GM12878 (cell line): ENCODE measurements at regions not wholly inside any gene's neighbourhood (a gene's known extent, or its start where the extent isn't known, plus 50 kb on each side); places are given as distances from the start of the nearest gene placed in this dataset.

Experiments used
- ATAC-seq: fragments of 200-7000 bp; cut with Tn5 transposase; 3 replicates; pipeline ENCODE4 v1.9.1; 2020; ENCODE audit warnings: mild to moderate bottlenecking, moderate library complexity
- BruUV-seq: library from RNA; stranded (reverse); fragments of 400-500 nt; replicated peaks from 2 replicates; lab custom pipeline; 2021; lab: Mats Ljungman, UMichigan
- CTCF ChIA-PET: fragments of 300-600 bp; sonication (Branson Sonifier 250); formaldehyde crosslinking; extraction: SDS; loops from one replicate; lab custom pipeline; 2021; ENCODE audit warnings: inconsistent platforms; lab: Yijun Ruan, JAX
- POLR2A ChIA-PET: fragments of 350-600 bp; formaldehyde crosslinking; extraction: SDS; loops from one replicate; lab custom pipeline; 2021; ENCODE audit warnings: inconsistent platforms; lab: Charles Lee
- RAD21 ChIA-PET: fragments of 300-600 bp; sonication (Branson Sonifier 250); formaldehyde crosslinking; loops from one replicate; lab custom pipeline; 2023; ENCODE audit warnings: antibody characterized with exemption; ENCODE audit not compliant: unreplicated experiment; lab: Charles Lee
- SMC1A ChIA-PET: fragments of 300-600 bp; sonication (Branson Sonifier 250); formaldehyde crosslinking; loops from one replicate; lab custom pipeline; 2023; ENCODE audit not compliant: unreplicated experiment, uncharacterized antibody; lab: Charles Lee
- DNase-seq: peaks from one replicate; pipeline ENCODE4 v3.0.0-alpha.2; 2011; ENCODE audit warnings: low read depth, low spot score
- FAIRE-seq: peaks from 3 replicates; lab custom pipeline; 2011; peaks lifted over from hg19 to GRCh38; lab: Jason Lieb, UNC
- H2AFZ ChIP-seq: 2 replicates; pipeline ENCODE4 v1.6.0; 2011; ENCODE audit warnings: low read depth, low read length, control low read depth; ENCODE audit not compliant: control insufficient read depth
- H3K27ac ChIP-seq: 2 replicates; pipeline ENCODE4 v1.5.1; 2011; ENCODE audit warnings: control low read depth; ENCODE audit not compliant: control insufficient read depth, insufficient read depth
- H3K27me3 ChIP-seq, 2 experiments: replicated peaks in 1 of 2; 2 replicates each; pipeline versions ENCODE4 v1.6.0 to v1.6.1; 2011; ENCODE audit warnings: low read length in 1 of 2; ENCODE audit not compliant: control insufficient read depth in 2 of 2, insufficient read depth in 2 of 2
- H3K36me3 ChIP-seq, 2 experiments: 2 replicates each; pipeline ENCODE4 v1.5.1; 2011; ENCODE audit warnings: low read length in 1 of 2; ENCODE audit not compliant: control insufficient read depth in 2 of 2, insufficient read depth in 2 of 2
- H3K4me1 ChIP-seq: 2 replicates; pipeline ENCODE4 v1.6.1; 2011; ENCODE audit warnings: mild to moderate bottlenecking, low read length, moderate library complexity, mixed read lengths; ENCODE audit not compliant: control insufficient read depth, insufficient read depth
- H3K4me2 ChIP-seq: 2 replicates; pipeline ENCODE4 v1.6.0; 2011; ENCODE audit warnings: control low read depth; ENCODE audit not compliant: control insufficient read depth, insufficient read depth
- H3K4me3 ChIP-seq: fragments of 200-600 bp; sonication (generic); 2 replicates; pipeline ENCODE4 v1.5.1; 2016
- H3K79me2 ChIP-seq: 2 replicates; pipeline ENCODE4 v1.6.0; 2011; ENCODE audit warnings: low read length; ENCODE audit not compliant: control insufficient read depth, insufficient read depth
- H3K9ac ChIP-seq: 2 replicates; pipeline ENCODE4 v1.8.0; 2011; ENCODE audit warnings: low read length, control low read depth, mixed read lengths; ENCODE audit not compliant: control insufficient read depth, insufficient read depth
- H3K9me3 ChIP-seq: replicated peaks from 3 replicates; pipeline ENCODE4 v1.5.1; 2011; ENCODE audit warnings: mild to moderate bottlenecking, low read length; ENCODE audit not compliant: control insufficient read depth, insufficient read depth
- H4K20me1 ChIP-seq: 2 replicates; pipeline ENCODE4 v1.6.0; 2011; ENCODE audit not compliant: control insufficient read depth, insufficient read depth
- CBFB ChIP-seq: IDR thresholded peaks from 2 replicates; pipeline ENCODE4 v1.6.1; 2016; ENCODE audit warnings: antibody characterized with exemption, low read depth
- CHD2 ChIP-seq: IDR thresholded peaks from 2 replicates; pipeline ENCODE4 v1.6.1; 2011; ENCODE audit warnings: low read depth, low read length, improper control_type of control experiment, borderline replicate concordance
- MYC ChIP-seq: IDR thresholded peaks from 2 replicates; pipeline ENCODE4 v1.6.1; 2011; ENCODE audit warnings: mild to moderate bottlenecking, low read length, moderate library complexity, inconsistent platforms; ENCODE audit not compliant: insufficient read depth, insufficient replicate concordance, insufficient read length, severe bottlenecking
- NFXL1 ChIP-seq: fragments of 450-650 bp; IDR thresholded peaks from 2 replicates; pipeline ENCODE4 v1.6.1; 2017; ENCODE audit warnings: antibody characterized with exemption, mild to moderate bottlenecking, borderline replicate concordance
- NR2F1 ChIP-seq: fragments of 450-650 bp; conservative IDR thresholded peaks from 2 replicates; pipeline ENCODE4 v1.6.1; 2017; ENCODE audit warnings: mild to moderate bottlenecking
- PAX5 ChIP-seq: IDR thresholded peaks from 2 replicates; pipeline ENCODE4 v1.6.1; 2011; ENCODE audit warnings: low read depth, low read length, borderline replicate concordance
- POLR2A ChIP-seq: IDR thresholded peaks from 2 replicates; pipeline ENCODE4 v1.6.1; 2011; ENCODE audit warnings: low read depth, mild to moderate bottlenecking, low read length
- RELA ChIP-seq: fragments of 450-650 bp; IDR thresholded peaks from 2 replicates; pipeline ENCODE4 v1.8.0; 2014; ENCODE audit warnings: borderline replicate concordance; ENCODE audit not compliant: partially characterized antibody
- SP1 ChIP-seq: IDR thresholded peaks from one replicate; pipeline ENCODE4 v1.6.1; 2011; ENCODE audit warnings: low read depth, low read length
- TARDBP ChIP-seq: IDR thresholded peaks from 2 replicates; pipeline ENCODE4 v1.6.1; 2016; ENCODE audit warnings: borderline replicate concordance
- YY1 ChIP-seq: IDR thresholded peaks from 2 replicates; pipeline ENCODE4 v1.6.1; 2011; ENCODE audit warnings: low read depth, mild to moderate bottlenecking, low read length
- ZNF207 ChIP-seq: fragments of 450-650 bp; IDR thresholded peaks from 2 replicates; pipeline ENCODE4 v1.6.1; 2014; ENCODE audit warnings: antibody characterized with exemption, mild to moderate bottlenecking, borderline replicate concordance
- ZNF274 ChIP-seq: IDR thresholded peaks from one replicate; pipeline ENCODE4 v1.8.0; 2011; ENCODE audit not compliant: insufficient read length, insufficient read depth
- ZNF622 ChIP-seq: fragments of 450-650 bp; IDR thresholded peaks from 2 replicates; pipeline ENCODE4 v1.6.1; 2017; ENCODE audit warnings: mild to moderate bottlenecking, inconsistent platforms
- WGBS: methylation state at CpG from one replicate; pipeline ENCODE4 v1.1.6; 2016; ENCODE audit warnings: low lambda C conversion rate; ENCODE audit not compliant: insufficient replicate concordance, insufficient coverage; ENCODE audit errors: missing lambda C conversion rate; 5-methylcytosine and 5-hydroxymethylcytosine counted together
- in situ Hi-C: fragments of 300-500 bp; cut with MboI; formaldehyde crosslinking; loops from 9 replicates; pipeline ENCODE4 v1.14.3; 2018; ENCODE audit warnings: mixed read lengths
- intact Hi-C: fragments of 100-400 bp; cut with micrococcal nuclease; formaldehyde crosslinking; loops from one replicate; pipeline ENCODE4 v1.14.2; 2022; ENCODE audit not compliant: unreplicated experiment
- TF ChIP-seq, protein P1 (sequence below): fragments of 450-650 bp; IDR thresholded peaks from 2 replicates; pipeline ENCODE4 v1.6.1; 2016; ENCODE audit warnings: mild to moderate bottlenecking
- TF ChIP-seq, protein P2 (sequence below): fragments of 450-650 bp; IDR thresholded peaks from 2 replicates; pipeline ENCODE4 v1.6.1; 2017; ENCODE audit warnings: borderline replicate concordance
- TF ChIP-seq, protein P3 (sequence below): fragments of 450-650 bp; IDR thresholded peaks from 2 replicates; pipeline ENCODE4 v1.6.1; 2018; ENCODE audit warnings: mild to moderate bottlenecking, low read depth, moderate library complexity; ENCODE audit not compliant: partially characterized antibody

DNA sequence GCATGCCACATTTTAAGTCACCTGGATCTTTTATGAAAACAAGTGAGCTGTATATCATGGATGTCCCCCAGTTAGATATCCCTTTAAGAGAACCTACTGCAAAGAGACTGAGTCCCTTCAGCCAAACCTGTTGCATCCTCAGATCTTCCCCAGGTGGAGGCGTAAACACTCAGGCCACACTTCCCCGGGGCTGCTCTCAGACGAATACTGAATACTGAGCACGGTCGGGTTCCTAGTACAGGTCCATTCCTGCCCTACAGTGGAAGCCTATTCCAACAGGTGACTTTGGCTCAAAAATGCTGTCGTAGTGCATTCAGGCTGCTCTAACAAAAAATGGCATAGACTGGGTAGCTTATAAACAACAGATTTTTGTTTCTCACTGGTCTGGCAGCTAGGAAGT lies 320.2 kb upstream of the CLNK start:
- H3K79me2 ChIP-seq = no peaks in the 10 kb centered on the region
- H2AFZ ChIP-seq = no peak overlapping the region
- H3K4me3 ChIP-seq = no peak overlapping the region
- ChIA-PET POLR2A (no interaction called here), CTCF (no interaction called here), SMC1A (interaction anchor here (1.1 to 1.6 kb wide), 2 partner anchors 38 to 51 kb away, joined by 5 to 8 read pairs; no protein-coding TSS in a partner anchor)
- no peaks in the 10 kb centered on the region for H4K20me1 ChIP-seq
- no peak overlapping the region for H3K4me2 ChIP-seq
- no peak for DNase-seq
- no peak overlapping the region for H3K27ac ChIP-seq
- TF ChIP-seq CHD2 (no peak), PAX5 (no peak), YY1 (no peak), NR2F1 (no peak), ZNF274 (no peak), CBFB (no peak), TARDBP (no peak), POLR2A (no peak), ZNF622 (no peak), ZNF207 (no peak), NFXL1 (no peak), MYC (no peak), SP1 (no peak), RELA (no peak)
- TF ChIP-seq, protein P1, sequence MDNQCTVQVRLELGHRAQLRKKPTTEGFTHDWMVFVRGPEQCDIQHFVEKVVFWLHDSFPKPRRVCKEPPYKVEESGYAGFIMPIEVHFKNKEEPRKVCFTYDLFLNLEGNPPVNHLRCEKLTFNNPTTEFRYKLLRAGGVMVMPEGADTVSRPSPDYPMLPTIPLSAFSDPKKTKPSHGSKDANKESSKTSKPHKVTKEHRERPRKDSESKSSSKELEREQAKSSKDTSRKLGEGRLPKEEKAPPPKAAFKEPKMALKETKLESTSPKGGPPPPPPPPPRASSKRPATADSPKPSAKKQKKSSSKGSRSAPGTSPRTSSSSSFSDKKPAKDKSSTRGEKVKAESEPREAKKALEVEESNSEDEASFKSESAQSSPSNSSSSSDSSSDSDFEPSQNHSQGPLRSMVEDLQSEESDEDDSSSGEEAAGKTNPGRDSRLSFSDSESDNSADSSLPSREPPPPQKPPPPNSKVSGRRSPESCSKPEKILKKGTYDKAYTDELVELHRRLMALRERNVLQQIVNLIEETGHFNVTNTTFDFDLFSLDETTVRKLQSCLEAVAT = no peak
- TF ChIP-seq, protein P2, sequence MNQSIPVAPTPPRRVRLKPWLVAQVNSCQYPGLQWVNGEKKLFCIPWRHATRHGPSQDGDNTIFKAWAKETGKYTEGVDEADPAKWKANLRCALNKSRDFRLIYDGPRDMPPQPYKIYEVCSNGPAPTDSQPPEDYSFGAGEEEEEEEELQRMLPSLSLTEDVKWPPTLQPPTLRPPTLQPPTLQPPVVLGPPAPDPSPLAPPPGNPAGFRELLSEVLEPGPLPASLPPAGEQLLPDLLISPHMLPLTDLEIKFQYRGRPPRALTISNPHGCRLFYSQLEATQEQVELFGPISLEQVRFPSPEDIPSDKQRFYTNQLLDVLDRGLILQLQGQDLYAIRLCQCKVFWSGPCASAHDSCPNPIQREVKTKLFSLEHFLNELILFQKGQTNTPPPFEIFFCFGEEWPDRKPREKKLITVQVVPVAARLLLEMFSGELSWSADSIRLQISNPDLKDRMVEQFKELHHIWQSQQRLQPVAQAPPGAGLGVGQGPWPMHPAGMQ = no peak
- TF ChIP-seq, protein P3, sequence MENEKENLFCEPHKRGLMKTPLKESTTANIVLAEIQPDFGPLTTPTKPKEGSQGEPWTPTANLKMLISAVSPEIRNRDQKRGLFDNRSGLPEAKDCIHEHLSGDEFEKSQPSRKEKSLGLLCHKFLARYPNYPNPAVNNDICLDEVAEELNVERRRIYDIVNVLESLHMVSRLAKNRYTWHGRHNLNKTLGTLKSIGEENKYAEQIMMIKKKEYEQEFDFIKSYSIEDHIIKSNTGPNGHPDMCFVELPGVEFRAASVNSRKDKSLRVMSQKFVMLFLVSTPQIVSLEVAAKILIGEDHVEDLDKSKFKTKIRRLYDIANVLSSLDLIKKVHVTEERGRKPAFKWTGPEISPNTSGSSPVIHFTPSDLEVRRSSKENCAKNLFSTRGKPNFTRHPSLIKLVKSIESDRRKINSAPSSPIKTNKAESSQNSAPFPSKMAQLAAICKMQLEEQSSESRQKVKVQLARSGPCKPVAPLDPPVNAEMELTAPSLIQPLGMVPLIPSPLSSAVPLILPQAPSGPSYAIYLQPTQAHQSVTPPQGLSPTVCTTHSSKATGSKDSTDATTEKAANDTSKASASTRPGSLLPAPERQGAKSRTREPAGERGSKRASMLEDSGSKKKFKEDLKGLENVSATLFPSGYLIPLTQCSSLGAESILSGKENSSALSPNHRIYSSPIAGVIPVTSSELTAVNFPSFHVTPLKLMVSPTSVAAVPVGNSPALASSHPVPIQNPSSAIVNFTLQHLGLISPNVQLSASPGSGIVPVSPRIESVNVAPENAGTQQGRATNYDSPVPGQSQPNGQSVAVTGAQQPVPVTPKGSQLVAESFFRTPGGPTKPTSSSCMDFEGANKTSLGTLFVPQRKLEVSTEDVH = no peak
- TF ChIP-seq, all 136 proteins: peak for 0
- no peaks in the 10 kb centered on the region for H3K27me3 ChIP-seq
- RAD21 ChIA-PET = no interaction called here
- BruUV-seq = no TSS peak
- no peak for FAIRE-seq
- intact Hi-C loops (no loop called here), in situ Hi-C loops (no loop called here)
- ATAC-seq = no peak
- no peaks in the 10 kb centered on the region for H3K9me3 ChIP-seq
- WGBS = 79% methylated on average over 6 of the region's 6 CpGs
- H3K9ac ChIP-seq = no peak overlapping the region
- no peaks in the 10 kb centered on the region for H3K36me3 ChIP-seq
- no peaks in the 10 kb centered on the region for H3K4me1 ChIP-seq
